AG04450 (cell line): ENCODE measurements at regions not wholly inside any gene's neighbourhood (a gene's known extent, or its start where the extent isn't known, plus 50 kb on each side); places are given as distances from the start of the nearest gene placed in this dataset.

Experiments used
- CTCF ChIA-PET: fragments of 300-600, 350-600 bp; formaldehyde crosslinking; extraction: SDS; loops from one replicate; lab custom pipeline; 2022; ENCODE audit warnings: antibody characterized with exemption, inconsistent platforms; lab: Charles Lee
- POLR2A ChIA-PET: fragments of 350-600 bp; formaldehyde crosslinking; extraction: SDS; loops from one replicate; lab custom pipeline; 2021; ENCODE audit warnings: antibody characterized with exemption, inconsistent platforms; lab: Yijun Ruan, JAX
- DNase-seq: peaks from one replicate; pipeline ENCODE4 v3.0.0-alpha.2; 2011; ENCODE audit warnings: low read depth, low spot score
- H3K27ac ChIP-seq: one replicate; pipeline ENCODE4 v1.5.1; 2012; ENCODE audit warnings: low read depth, low read length, control low read depth
- H3K27me3 ChIP-seq: one replicate; pipeline ENCODE4 v1.6.0; 2012; ENCODE audit warnings: low read length; ENCODE audit not compliant: control insufficient read depth, insufficient read depth
- H3K4me3 ChIP-seq: 2 replicates; pipeline ENCODE4 v1.5.1; 2011; ENCODE audit warnings: mild to moderate bottlenecking, low read depth, low read length, control low read depth
- H3K9me3 ChIP-seq: 2 replicates; pipeline ENCODE4 v1.5.1; 2012; ENCODE audit warnings: low read length; ENCODE audit not compliant: control insufficient read depth, insufficient read depth
- CTCF ChIP-seq: IDR thresholded peaks from 2 replicates; pipeline ENCODE4 v1.5.1; 2011; ENCODE audit warnings: low read depth, low read length, control low read depth, inconsistent platforms

DNA sequence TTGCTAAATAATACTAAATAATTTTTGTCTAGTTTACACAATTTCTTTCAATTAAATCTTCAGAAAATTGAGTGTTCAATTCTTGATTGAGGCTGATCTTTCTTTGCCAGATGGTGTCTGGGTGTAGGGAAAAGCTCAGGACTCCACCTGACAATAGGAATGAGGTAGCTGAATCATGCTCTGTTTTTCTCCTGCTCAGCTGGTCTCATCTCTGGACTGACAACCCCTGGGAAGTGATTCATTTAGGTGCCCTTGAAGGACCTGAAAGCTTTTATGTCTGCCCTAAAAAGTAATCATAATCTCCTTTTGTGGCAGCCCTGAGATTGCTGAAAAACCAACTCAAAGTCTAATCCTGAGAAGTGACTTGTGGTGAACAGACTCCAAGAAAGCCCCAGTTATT, 255.4 kb downstream of the ETNK1 start:
- CTCF ChIA-PET = no interaction called here
- H3K27ac ChIP-seq = no peak overlapping the region
- H3K4me3 ChIP-seq = no peak overlapping the region
- no peak for DNase-seq
- no peaks in the 10 kb centered on the region for H3K27me3 ChIP-seq
- no peak for TF ChIP-seq CTCF
- H3K9me3 ChIP-seq = no peaks in the 10 kb centered on the region
- POLR2A ChIA-PET = no interaction called here

GRCh38 chr12:22880807-22881206, 255.8 kb downstream of the ETNK1 start:
- Histone ChIP-seq H3K27me3 (no peaks in the 10 kb centered on the region), H3K27ac (no peak overlapping the region), H3K4me3 (no peak overlapping the region), H3K9me3 (no peaks in the 10 kb centered on the region)
- CTCF ChIA-PET = no interaction called here
- no peak for DNase-seq
- no peak for TF ChIP-seq CTCF
- POLR2A ChIA-PET = no interaction called here

- no peak for TF ChIP-seq CTCF
- H3K27me3 ChIP-seq = no peaks in the 10 kb centered on the region
- no peaks in the 10 kb centered on the region for H3K9me3 ChIP-seq
- no peak overlapping the region for H3K4me3 ChIP-seq
- no peak for DNase-seq
- H3K27ac ChIP-seq = no peak overlapping the region
- ChIA-PET POLR2A (no interaction called here), CTCF (no interaction called here)
These were observed 257.0 kb downstream of the ETNK1 start for GRCh38 chr12:22881878-22882385.

GRCh38 chr12:22882559-22882958, 257.6 kb downstream of the ETNK1 start:
- no peak overlapping the region for H3K27ac ChIP-seq
- ChIA-PET CTCF (no interaction called here), POLR2A (no interaction called here)
- H3K4me3 ChIP-seq = no peak overlapping the region
- no peaks in the 10 kb centered on the region for H3K9me3 ChIP-seq
- no peaks in the 10 kb centered on the region for H3K27me3 ChIP-seq
- TF ChIP-seq CTCF = no peak
- DNase-seq = no peak

- Histone ChIP-seq H3K27ac (no peak overlapping the region), H3K27me3 (no peaks in the 10 kb centered on the region), H3K4me3 (no peak overlapping the region), H3K9me3 (no peaks in the 10 kb centered on the region)
- DNase-seq = no peak
- POLR2A ChIA-PET = no interaction called here
- no peak for TF ChIP-seq CTCF
- CTCF ChIA-PET = no interaction called here
These were observed 268.9 kb downstream of the ETNK1 start for GRCh38 chr12:22893878-22894277.
